ENCODE measurements at regions not wholly inside any gene's neighbourhood (a gene's known extent, or its start where the extent isn't known, plus 50 kb on each side); places are given as distances from the start of the nearest gene placed in this dataset.
"Not testable (repeated sequence)": the region's sequence is repeated elsewhere in the genome, so short reads cannot be mapped to it uniquely, and the experiment has no call there.

GRCh38 chr2:156778916-156779315, 342.7 kb downstream of the GPD2 start:
- H3K27me3 ChIP-seq, result no peaks in the 10 kb centered on the region
- 50 to 62% methylated on average over 3 of the region's 3 CpGs for WGBS, 2 donors

DNA sequence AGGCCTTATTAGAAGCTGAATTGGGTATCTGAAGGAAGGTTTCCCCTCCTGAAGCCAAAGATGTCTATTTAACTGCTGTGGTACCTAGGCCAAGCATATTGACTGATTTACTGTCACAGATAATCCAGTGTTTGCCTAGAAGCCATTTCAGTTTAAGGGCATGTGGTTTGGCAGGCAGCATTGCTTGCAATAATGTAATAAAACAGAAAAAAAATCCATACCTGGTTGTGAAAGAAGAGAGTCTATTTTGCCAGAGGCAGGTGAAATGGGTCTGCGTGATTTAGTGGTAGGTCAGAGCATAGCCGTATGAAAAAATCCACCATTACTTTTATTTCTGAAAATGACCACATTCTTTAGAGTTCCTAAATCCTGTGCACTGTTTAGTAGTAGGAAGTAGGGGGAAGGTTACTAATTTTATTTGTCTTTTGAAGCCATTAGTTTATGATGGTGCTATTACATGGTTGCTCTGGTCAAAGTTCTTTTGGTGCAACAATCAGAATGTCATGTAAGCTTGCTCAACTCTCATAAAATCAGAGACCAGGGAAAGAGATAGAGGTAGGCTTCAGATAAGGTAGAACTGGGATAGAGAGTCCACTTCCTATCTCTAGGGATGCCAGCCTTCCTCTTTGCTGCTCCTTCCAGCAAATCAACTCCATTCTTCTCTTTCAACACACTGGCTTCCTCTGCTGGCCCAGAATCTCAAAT, 343.4 kb downstream of the GPD2 start:
- Histone ChIP-seq H3K27ac (no peak overlapping the region), H3K4me3 (no peak overlapping the region), H3K4me1 (peaks cover 0 to 8% (median 0%) of the 10 kb centered on the region in 4 donors), H3K36me3 (no peaks in the 10 kb centered on the region), H3K27me3 (no peaks in the 10 kb centered on the region), H3K9me3 (peaks cover 0 to 6% (median 0%) of the 10 kb centered on the region in 4 donors)
- TF ChIP-seq CTCF (IDR thresholded peaks at IDR 0.05) (no peak), EP300 (IDR thresholded peaks at IDR 0.05) (no peak), POLR2A (IDR thresholded peaks at IDR 0.05) (no peak)
- DNase-seq (ENCODE audit: low spot score in 2 of 2), result no peak
- WGBS, 2 donors, result 93 to 98% methylated on average over 2 of the region's 2 CpGs

More at GRCh38 chr2:156778916-156779315, 342.7 kb downstream of the GPD2 start:
- no peak for TF ChIP-seq POLR2A (IDR thresholded peaks at IDR 0.05)
- TF ChIP-seq EP300 (IDR thresholded peaks at IDR 0.05), result no peak
- TF ChIP-seq CTCF (IDR thresholded peaks at IDR 0.05), result no peak
- DNase-seq (ENCODE audit: low spot score in 2 of 2), result no peak
- Histone ChIP-seq H3K36me3 (no peaks in the 10 kb centered on the region), H3K4me3 (no peak overlapping the region), H3K4me1 (peaks cover 0 to 1% (median 0%) of the 10 kb centered on the region in 4 donors), H3K9me3 (peaks cover 0 to 6% (median 0%) of the 10 kb centered on the region in 4 donors), H3K27ac (no peak overlapping the region)

DNA sequence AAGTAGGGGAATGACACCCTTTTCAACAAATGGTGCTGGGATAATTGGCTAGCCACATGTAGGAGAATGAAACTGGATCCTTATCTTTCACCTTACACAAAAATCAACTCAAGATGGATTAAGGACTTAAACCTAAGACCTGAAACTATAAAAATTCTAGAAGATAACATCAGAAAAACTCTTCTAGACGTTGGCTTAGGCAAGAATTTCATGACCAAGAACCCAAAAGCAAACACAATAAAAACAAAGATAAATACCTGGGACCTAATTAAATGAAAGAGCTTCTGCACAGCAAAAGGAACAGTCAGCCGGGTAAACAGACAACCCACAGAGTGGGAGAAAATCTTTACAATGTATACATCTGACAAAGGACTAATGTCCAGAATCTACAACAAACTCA, 345.5 kb downstream of the GPD2 start:
- H3K4me1 ChIP-seq; H3K9me3 ChIP-seq; H3K36me3 ChIP-seq; H3K27ac ChIP-seq; H3K4me3 ChIP-seq; DNase-seq (ENCODE audit: low spot score in 2 of 2); H3K27me3 ChIP-seq: not testable (repeated sequence)
- 68 to 71% methylated on average over 2 of the region's 2 CpGs for WGBS, 2 donors

DNA sequence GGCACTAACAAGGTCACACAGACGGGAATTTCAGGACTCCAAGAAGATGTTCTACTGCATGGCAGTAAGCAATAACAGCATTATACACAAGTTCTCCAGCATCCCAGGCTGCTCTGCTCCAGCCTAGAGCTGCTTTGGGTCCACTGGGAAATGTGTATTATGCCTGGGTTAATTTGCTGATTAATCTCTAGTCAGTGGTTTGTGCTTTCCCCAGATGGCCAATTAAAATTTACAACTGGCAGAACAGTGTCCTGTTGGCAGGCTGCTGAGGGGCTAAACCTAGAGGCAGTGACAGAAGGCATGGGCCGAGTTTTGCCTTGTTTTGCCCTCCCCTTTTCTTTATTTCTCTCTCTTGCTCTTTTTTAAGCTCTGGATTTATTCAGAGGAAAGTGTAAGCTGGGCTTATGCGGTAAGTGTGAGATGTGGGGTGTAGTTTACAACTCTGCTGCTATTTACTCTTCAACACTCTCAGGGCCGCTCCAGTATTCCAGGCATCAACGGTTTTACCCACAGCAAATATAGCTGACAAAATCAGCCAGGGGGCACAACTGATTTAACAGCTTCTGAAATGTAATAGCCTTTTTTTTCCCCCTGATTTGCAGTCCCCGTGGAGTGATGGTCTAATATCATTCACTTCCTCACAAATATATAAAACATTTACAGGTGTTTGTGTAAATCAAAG, 348.0 kb downstream of the GPD2 start:
- WGBS, 2 donors, result 33 to 40% methylated on average over 6 of the region's 6 CpGs
- DNase-seq (ENCODE audit: low spot score in 2 of 2), result no peak
- Histone ChIP-seq H3K4me1 (peaks cover 0 to 8% (median 0%) of the 10 kb centered on the region in 4 donors), H3K9me3 (no peaks in the 10 kb centered on the region), H3K27me3 (no peaks in the 10 kb centered on the region), H3K36me3 (no peaks in the 10 kb centered on the region), H3K27ac (no peak overlapping the region), H3K4me3 (no peak overlapping the region)
- TF ChIP-seq EP300 (IDR thresholded peaks at IDR 0.05), result no peak
- TF ChIP-seq CTCF (IDR thresholded peaks at IDR 0.05), result no peak
- no peak for TF ChIP-seq POLR2A (IDR thresholded peaks at IDR 0.05)

- WGBS, 2 donors, result 82 to 95% methylated on average over 2 of the region's 2 CpGs
- no peaks in the 10 kb centered on the region for H3K9me3 ChIP-seq
- no peak for DNase-seq (ENCODE audit: low spot score in 2 of 2)
These were observed 351.3 kb downstream of the GPD2 start for GRCh38 chr2:156787517-156787916.

More at GRCh38 chr2:156787517-156787916, 351.3 kb downstream of the GPD2 start:
- no peak overlapping the region for H3K4me3 ChIP-seq
- no peak for TF ChIP-seq POLR2A (IDR thresholded peaks at IDR 0.05)
- TF ChIP-seq EP300 (IDR thresholded peaks at IDR 0.05), result no peak
- no peak for TF ChIP-seq CTCF (IDR thresholded peaks at IDR 0.05)
- H3K27ac ChIP-seq, result no peak overlapping the region
- H3K27me3 ChIP-seq, result no peaks in the 10 kb centered on the region
- peaks cover 0 to 8% (median 0%) of the 10 kb centered on the region in 4 donors for H3K4me1 ChIP-seq
- no peaks in the 10 kb centered on the region for H3K36me3 ChIP-seq

Measured in tibial nerve (tissue), 4 donors.